Fibroblast of lung (primary cell): ENCODE measurements at regions not wholly inside any gene's neighbourhood (a gene's known extent, or its start where the extent isn't known, plus 50 kb on each side); places are given as distances from the start of the nearest gene placed in this dataset.

Experiments
- DNase-seq, 2 donors: peaks; one replicate each; pipeline versions ENCODE4 v3.0.0 to v3.0.0-alpha.2; 2010; ENCODE audit warnings: low read depth in 2 of 2
- H2AFZ ChIP-seq: 2 replicates; pipeline ENCODE4 v1.5.1; 2012; ENCODE audit warnings: low read length, control low read depth, inconsistent platforms
- H3K27ac ChIP-seq: 2 replicates; pipeline ENCODE4 v1.5.1; 2011; ENCODE audit warnings: low read length, control low read depth; ENCODE audit not compliant: insufficient read depth
- H3K27me3 ChIP-seq: 2 replicates; pipeline ENCODE4 v1.5.1; 2011; ENCODE audit warnings: mild to moderate bottlenecking, low read length; ENCODE audit not compliant: control insufficient read depth, insufficient read depth
- H3K36me3 ChIP-seq: 2 replicates; pipeline ENCODE4 v1.5.1; 2011; ENCODE audit warnings: low read length; ENCODE audit not compliant: control insufficient read depth, insufficient read depth
- H3K4me1 ChIP-seq: 2 replicates; pipeline ENCODE4 v1.5.1; 2011; ENCODE audit warnings: low read length; ENCODE audit not compliant: control insufficient read depth, insufficient read depth; ENCODE audit errors: extremely low read depth
- H3K4me2 ChIP-seq: 2 replicates; pipeline ENCODE4 v1.5.1; 2011; ENCODE audit warnings: low read length, control low read depth; ENCODE audit not compliant: insufficient read depth; ENCODE audit errors: extremely low read depth
- H3K4me3 ChIP-seq, 4 experiments: fragments of 200-600 bp in 1 of 4; sonication (generic) in 1 of 4; replicated peaks in 1 of 4; 2 replicates each; pipeline ENCODE4 v1.5.1; 2011 to 2016; ENCODE audit warnings: low read length in 4 of 4, low read depth in 3 of 4, mild to moderate bottlenecking in 3 of 4, control low read depth in 2 of 4, inconsistent platforms in 1 of 4, mixed read lengths in 1 of 4; ENCODE audit not compliant: insufficient read depth in 1 of 4; ENCODE audit errors: control extremely low read depth in 1 of 4
- H3K79me2 ChIP-seq: 2 replicates; pipeline ENCODE4 v1.5.1; 2012; ENCODE audit warnings: mild to moderate bottlenecking, low read length, inconsistent platforms; ENCODE audit not compliant: control insufficient read depth, insufficient read depth
- H3K9ac ChIP-seq: 2 replicates; pipeline ENCODE4 v1.5.1; 2011; ENCODE audit warnings: mild to moderate bottlenecking, low read length, control low read depth; ENCODE audit not compliant: insufficient read depth
- H3K9me3 ChIP-seq: 2 replicates; pipeline ENCODE4 v1.5.1; 2012; ENCODE audit warnings: low read depth, low read length; ENCODE audit not compliant: control insufficient read depth, insufficient read depth
- H4K20me1 ChIP-seq: 2 replicates; pipeline ENCODE4 v1.5.1; 2011; ENCODE audit warnings: low read length; ENCODE audit not compliant: control insufficient read depth, insufficient read depth; ENCODE audit errors: extremely low read depth
- EZH2 ChIP-seq: IDR thresholded peaks from 2 replicates; pipeline ENCODE4 v1.5.1; 2012; ENCODE audit warnings: low read length, control low read depth, mild to moderate bottlenecking; ENCODE audit errors: missing control alignments
- TF ChIP-seq, protein P1 (sequence below), 2 donors: IDR thresholded peaks in 1 of 2; conservative IDR thresholded peaks in 1 of 2; 1 replicate in 1 of 2; 2 replicates in 1 of 2; pipeline ENCODE4 v1.5.1; 2011 to 2012; ENCODE audit warnings: low read length in 2 of 2, control low read depth in 1 of 2, inconsistent platforms in 1 of 2, low read depth in 1 of 2, mild to moderate bottlenecking in 1 of 2

DNA sequence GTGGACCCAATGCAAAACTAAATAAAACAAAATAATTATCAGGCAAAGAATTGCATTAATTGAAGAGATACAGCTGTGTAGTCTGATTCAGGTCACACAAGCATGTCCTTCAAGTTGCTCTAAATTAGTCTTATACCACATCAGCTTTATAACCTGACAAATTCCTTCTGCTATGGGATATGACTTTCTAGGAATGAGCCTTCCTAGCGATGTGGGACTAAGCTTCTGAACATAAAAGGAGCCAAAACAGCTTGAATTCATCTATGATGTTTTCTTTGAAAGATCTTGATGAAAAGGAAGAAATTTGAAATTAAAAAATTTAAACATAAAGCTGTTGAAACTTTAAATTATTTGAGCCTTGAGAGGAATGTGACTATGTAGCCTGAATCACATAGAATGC lies 1409.1 kb downstream of the CDH11 start:
- Histone ChIP-seq H3K27ac (no peak overlapping the region), H3K4me1 (no peaks in the 10 kb centered on the region), H3K27me3 (no peaks in the 10 kb centered on the region), H3K9me3 (no peaks in the 10 kb centered on the region), H3K79me2 (no peaks in the 10 kb centered on the region), H4K20me1 (no peaks in the 10 kb centered on the region), H3K9ac (no peak overlapping the region), H3K36me3 (no peaks in the 10 kb centered on the region), H2AFZ (no peak overlapping the region), H3K4me3 (no peak overlapping the region), H3K4me2 (no peak overlapping the region)
- TF ChIP-seq, protein P1, sequence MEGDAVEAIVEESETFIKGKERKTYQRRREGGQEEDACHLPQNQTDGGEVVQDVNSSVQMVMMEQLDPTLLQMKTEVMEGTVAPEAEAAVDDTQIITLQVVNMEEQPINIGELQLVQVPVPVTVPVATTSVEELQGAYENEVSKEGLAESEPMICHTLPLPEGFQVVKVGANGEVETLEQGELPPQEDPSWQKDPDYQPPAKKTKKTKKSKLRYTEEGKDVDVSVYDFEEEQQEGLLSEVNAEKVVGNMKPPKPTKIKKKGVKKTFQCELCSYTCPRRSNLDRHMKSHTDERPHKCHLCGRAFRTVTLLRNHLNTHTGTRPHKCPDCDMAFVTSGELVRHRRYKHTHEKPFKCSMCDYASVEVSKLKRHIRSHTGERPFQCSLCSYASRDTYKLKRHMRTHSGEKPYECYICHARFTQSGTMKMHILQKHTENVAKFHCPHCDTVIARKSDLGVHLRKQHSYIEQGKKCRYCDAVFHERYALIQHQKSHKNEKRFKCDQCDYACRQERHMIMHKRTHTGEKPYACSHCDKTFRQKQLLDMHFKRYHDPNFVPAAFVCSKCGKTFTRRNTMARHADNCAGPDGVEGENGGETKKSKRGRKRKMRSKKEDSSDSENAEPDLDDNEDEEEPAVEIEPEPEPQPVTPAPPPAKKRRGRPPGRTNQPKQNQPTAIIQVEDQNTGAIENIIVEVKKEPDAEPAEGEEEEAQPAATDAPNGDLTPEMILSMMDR (conservative IDR thresholded peaks at IDR 0.05 in 1 of 2, IDR thresholded peaks at IDR 0.05 in 1 of 2; ENCODE audit: low read depth in 1 of 2, low read length in 2 of 2): no peak
- TF ChIP-seq EZH2: no peak
- DNase-seq: no peak

DNA sequence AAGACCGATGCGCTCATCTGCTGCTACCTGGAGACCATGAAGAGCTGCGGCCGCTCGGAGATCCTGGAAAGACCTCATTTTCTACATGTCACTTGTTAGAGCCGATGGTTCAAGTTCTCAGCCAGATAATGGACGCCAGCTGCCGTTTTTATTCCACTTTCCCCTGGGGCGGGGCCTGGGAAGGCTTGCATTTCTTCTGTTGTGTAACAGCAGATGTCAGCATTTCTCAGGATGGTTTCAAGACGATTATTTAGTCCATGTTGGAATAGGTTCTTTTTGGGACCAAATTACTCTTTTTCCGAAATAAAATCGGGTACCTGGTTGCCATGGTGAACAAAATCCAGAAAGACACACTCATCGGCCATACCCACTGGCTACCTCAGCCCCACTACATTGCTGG lies 1418.3 kb downstream of the CDH11 start:
- Histone ChIP-seq H3K79me2 (no peaks in the 10 kb centered on the region), H3K4me3 (no peak overlapping the region), H3K27me3 (no peaks in the 10 kb centered on the region), H3K27ac (no peak overlapping the region), H3K9ac (no peak overlapping the region), H3K36me3 (no peaks in the 10 kb centered on the region), H3K4me2 (no peak overlapping the region), H4K20me1 (no peaks in the 10 kb centered on the region), H2AFZ (no peak overlapping the region), H3K9me3 (no peaks in the 10 kb centered on the region), H3K4me1 (no peaks in the 10 kb centered on the region)
- TF ChIP-seq, protein P1 (conservative IDR thresholded peaks at IDR 0.05 in 1 of 2, IDR thresholded peaks at IDR 0.05 in 1 of 2; ENCODE audit: low read depth in 1 of 2, low read length in 2 of 2): no peak
- no peak for TF ChIP-seq EZH2
- no peak for DNase-seq

GRCh38 chr16:63702981-63703590 lies 1418.8 kb downstream of the CDH11 start:
- Histone ChIP-seq H3K79me2 (no peaks in the 10 kb centered on the region), H2AFZ (no peak overlapping the region), H3K36me3 (no peaks in the 10 kb centered on the region), H3K9me3 (no peaks in the 10 kb centered on the region), H3K4me3 (no peak overlapping the region), H3K27me3 (no peaks in the 10 kb centered on the region), H3K4me1 (no peaks in the 10 kb centered on the region), H3K4me2 (no peak overlapping the region), H3K27ac (no peak overlapping the region), H3K9ac (no peak overlapping the region), H4K20me1 (no peaks in the 10 kb centered on the region)
- TF ChIP-seq, protein P1 (conservative IDR thresholded peaks at IDR 0.05 in 1 of 2, IDR thresholded peaks at IDR 0.05 in 1 of 2; ENCODE audit: low read depth in 1 of 2, low read length in 2 of 2): no peak
- no peak for TF ChIP-seq EZH2
- no peak for DNase-seq
